GM21390 (cell line): ENCODE measurements at regions not wholly inside any gene's neighbourhood (a gene's known extent, or its start where the extent isn't known, plus 50 kb on each side); places are given as distances from the start of the nearest gene placed in this dataset.
"Not testable (repeated sequence)": the region's sequence is repeated elsewhere in the genome, so short reads cannot be mapped to it uniquely, and the experiment has no call there.

Source experiments
- ATAC-seq: cut with Tn5 transposase; IDR thresholded peaks from one replicate; pipeline ENCODE4 v1.9.1; 2021; ENCODE audit not compliant: unreplicated experiment

DNA sequence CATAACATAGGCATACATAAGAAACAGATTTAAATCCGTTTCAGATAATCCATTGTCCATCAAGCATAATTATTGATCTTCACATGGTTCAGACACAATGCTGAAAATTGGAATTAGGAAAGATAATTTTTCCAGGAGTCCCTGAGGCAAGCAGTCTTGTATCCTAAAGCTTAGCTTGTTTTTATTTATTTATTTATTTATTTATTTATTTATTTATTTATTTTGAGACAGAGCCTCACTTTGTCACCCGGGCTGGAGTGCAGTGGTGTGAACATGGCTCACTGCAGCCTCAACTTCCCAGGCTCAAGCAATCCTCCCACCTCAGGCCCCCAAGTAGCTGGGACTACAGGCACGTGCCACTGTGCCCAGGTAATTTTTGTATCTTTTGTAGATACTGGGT lies 89.7 kb upstream of the USP25 start:
- not testable (repeated sequence) for ATAC-seq

DNA sequence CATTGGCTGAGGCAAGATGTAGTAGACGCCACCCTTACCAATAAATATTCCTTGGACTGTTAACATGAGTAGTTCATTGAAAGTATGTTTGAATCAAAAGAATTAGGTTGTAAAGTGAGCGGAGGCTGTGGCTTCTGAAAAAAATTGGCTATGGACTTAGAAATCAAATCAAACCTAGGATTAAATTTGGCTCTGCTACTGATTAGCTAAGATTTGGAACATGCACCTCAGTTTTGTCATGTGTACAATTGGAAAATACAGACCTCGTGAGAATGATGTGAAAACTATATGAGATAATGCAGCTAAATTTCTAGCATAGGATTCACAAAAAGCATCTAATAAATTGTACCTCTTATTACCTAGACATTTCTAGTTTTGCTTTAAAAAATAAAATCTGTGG lies 85.3 kb upstream of the USP25 start:
- no peak for ATAC-seq

DNA sequence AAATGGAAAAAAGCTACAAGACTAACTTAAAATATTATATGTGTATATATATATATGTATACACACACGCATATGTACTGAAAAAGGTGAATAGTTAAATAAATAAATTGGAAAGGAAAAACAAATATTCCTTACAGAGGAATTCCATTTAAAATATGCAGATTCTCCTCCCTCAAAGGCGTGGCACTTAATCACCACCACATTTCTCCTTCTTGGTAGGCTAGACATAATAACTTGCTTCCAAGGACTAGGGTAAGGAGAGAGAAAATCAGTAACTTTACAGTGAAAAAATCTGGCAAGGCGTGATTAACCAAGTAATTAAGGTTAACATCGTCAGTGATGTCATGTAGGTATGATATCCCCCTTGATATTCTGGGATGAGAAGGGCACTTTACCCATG lies 84.0 kb upstream of the USP25 start:
- no peak for ATAC-seq

DNA sequence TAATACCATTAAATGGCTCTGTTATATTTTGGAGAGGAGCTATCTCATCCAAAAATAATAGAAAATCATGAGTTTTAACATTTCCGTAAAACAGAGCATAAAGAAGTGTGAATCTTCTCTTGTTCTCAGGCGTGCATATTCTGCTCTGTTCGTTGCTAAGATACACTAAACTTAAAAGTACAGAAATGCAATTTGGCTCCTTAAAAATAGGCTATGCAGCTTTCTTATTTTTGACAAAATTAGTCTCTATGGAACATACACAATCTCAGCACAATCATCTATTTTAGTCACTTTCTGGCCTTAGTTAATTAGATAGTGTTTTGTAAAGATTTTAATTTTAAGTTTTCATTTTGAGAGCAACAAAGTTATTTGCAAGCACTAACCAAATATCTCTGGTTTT lies 79.0 kb upstream of the USP25 start:
- ATAC-seq, result no peak

DNA sequence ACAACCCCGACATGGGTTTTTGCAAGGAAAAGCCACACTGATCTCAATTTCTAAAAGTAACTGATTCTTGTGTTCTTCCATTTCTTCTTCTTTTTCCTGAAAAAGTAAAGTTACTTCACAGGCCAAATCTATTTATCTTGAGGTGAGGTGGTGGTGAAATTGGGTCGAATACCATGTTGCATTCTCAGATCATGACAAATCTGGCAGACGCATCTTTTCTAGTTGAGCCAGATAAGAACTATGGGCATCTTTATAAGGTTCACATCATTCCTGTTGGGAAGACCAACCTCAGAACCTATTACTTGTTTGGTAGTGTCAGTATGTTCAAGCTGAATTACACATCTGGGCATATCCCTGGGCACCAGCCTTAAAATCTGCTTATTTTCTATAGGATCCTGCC lies 78.6 kb upstream of the USP25 start:
- no peak for ATAC-seq

DNA sequence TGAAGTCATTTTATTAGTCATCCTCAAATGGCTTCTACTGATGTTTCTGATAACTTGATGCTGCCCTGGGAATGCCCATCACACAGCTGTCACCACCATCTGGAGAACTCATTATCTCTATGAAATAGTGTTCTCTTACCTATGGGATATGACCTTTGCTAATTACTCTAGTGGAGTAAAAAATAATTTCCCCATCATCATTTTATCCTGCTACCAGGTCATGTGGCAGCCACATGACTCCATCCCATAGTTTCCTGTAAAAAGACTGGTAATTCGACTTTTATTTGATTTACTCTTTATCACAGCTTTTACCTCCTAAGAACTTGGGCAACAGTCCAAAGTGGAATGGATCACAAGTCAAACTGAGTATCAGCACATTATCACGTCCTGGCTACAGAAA lies 76.1 kb upstream of the USP25 start:
- ATAC-seq, result no peak

DNA sequence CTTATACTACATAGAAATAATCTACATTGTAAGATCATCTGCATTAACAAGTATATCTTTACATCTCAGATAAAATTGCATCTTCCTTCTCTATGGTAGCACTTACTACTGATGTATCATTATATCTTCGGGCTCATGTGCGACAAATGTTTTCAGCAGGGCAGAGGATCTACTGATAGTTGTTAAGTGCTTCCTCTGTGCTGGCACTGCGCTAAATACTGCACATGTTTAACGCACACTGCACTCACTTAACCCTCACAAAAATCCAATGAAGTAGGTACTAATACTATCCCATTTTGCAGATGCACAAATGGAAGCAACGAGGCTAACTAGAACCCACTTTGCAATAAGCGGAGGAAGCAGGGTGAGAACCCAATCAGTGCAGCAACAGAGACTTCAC lies 75.6 kb upstream of the USP25 start:
- no peak for ATAC-seq

DNA sequence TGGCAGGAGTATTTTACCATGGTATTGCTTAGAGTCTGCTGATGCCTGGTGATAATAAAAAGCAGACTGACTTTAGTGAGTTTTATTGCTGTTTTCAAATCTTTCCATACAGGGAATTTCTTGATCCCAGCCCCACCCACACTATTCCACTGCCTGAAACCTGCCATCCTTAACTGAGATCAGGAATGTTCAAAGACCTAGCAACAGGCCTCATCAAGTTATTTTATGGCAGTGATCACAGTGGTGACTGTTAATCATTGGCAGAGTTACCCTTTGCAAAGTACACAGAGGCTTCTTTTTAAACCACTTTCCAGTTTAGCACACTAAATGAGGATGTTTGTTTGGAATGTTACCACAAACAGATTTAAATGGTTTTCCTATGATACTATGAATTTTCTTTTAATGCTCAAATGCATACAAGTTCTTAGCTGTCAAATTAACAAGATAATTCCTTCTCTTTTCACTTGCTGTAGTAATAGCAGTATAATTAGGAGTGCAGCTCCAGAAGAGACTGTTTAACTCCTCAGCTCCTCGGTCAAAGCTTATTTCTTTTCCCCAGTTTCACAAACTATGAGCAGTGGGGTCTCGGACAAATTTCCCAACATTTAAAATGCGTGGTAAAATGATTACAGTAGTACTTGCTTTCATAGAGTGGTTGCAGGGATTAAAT lies 69.9 kb upstream of the USP25 start:
- no peak for ATAC-seq

DNA sequence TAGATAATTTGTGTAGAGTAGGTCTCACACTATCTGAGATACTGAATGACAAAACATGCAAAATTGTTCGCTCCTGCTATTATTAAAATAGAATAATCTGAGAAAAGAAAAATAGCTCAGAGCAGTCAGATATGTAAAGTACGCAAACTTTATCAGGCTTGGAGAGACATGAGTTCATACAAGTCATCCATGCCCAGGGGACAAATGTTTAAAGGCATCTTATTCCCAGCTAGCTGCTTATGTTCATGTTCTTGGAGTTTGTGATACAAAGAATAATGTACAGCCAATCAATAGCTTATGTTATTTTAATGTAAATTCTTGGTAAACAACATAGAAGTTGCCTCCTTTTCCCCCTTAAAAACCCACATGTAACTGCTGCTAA lies 69.4 kb upstream of the USP25 start:
- no peak for ATAC-seq

DNA sequence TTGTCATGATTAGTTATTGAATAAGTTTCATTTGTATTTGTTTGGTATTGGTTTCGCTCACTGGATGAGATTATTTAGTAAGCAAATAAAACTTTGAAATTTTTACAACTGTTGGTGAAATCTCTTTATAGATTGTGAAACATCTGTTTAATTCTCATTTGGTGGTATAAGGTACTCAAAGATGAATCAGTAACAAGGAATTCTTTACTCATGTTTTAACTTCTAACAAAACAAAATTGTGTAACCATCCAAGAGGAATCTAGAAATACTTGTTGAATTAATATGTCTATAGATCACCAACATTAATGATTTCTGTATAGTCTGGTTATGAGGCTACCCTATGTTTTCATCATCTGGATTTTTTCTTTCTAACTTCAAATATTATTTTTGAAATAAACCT lies 62.8 kb upstream of the USP25 start:
- ATAC-seq, result no peak

DNA sequence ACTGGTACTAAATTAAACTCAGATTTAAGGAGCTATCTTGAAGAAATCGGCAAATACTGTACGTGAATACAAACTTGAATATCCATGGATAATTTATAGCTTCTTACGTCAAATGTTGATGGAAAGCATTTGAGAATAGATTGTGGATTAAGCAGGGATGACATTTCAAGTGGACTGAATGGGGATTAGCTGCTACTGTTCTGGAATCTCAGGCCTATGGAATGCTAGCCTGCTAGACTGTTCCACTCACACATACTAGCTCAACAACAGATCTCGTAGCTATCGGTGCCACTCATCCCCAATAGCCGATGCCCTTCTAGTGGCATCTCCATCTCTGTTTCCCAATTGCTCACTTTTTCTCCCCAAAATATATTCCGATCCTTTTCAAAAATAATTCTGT lies 62.0 kb upstream of the USP25 start:
- no peak for ATAC-seq

DNA sequence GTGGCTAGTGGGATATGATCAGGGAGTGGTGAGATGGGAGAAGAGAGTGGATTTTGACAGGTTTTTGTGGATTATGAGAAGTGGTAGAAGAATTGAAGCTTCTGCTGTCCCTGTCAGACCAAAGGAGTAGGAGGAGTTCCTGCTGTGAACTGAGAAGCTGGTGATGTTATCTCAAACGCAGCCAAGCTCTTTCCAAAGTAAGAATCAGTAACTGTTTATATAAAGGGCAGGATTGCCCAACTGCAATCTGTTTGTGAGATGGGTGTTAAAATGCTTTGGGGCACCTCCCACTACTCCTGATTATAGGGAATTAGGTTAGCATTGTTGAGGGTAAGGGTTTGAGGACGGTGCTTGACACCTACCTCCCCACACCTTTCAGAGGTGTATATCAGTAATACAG lies 60.5 kb upstream of the USP25 start:
- ATAC-seq, result no peak

DNA sequence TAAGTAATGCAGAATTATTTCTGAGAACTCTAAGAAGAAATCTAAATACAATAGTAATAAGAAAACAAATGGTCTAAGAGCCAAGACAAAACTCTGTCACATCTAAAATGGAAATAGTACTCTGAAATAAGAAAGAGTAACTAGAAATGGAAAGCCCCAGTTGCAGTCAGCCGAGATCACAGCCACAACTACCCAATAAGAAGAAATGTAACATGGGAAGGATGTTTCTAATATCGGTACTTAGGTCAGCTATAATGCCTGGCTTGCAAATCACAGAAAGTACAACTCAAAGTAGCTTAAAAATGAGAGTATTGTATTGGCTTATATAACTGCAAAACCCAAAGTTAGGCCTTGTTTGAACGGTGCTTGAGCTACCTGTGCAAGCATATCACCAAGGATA lies 58.6 kb upstream of the USP25 start:
- ATAC-seq, result no peak

DNA sequence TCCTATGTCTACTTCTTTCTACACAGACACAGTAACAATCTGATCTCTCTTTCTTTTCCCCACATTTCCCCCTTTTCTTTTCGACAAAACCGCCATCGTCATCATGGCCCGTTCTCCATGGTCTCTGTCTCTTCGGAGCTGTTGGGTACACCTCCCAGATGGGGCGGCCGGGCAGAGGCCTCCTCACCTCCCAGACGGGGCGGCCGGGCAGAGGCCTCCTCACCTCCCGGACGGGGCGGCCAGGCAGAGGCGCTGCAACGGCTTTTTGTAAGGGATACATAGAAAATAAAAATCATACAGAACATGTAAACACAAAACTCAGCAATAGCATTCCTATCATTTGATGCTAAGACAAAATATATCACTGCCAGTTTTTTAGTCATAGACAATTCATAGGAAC lies 57.2 kb upstream of the USP25 start:
- not testable (repeated sequence) for ATAC-seq

DNA sequence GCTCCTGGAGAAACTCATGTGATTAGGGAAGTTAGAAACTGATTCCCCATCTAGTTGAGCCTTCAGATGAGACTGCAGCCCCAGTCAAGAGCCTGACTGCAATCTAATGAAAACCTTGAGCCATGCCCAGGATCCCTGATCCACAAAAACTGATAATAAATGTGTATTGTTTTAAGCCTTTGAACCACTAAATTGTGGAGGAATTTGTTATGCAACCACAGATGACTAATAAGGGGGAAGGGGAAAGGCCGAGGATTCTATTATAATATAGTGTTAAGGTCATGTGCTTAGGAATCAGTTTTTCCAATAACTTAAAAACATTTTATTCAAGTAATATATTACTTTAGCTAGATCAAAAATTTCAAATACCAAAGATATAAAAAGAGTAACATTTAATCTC lies 52.8 kb upstream of the USP25 start:
- ATAC-seq, result no peak

DNA sequence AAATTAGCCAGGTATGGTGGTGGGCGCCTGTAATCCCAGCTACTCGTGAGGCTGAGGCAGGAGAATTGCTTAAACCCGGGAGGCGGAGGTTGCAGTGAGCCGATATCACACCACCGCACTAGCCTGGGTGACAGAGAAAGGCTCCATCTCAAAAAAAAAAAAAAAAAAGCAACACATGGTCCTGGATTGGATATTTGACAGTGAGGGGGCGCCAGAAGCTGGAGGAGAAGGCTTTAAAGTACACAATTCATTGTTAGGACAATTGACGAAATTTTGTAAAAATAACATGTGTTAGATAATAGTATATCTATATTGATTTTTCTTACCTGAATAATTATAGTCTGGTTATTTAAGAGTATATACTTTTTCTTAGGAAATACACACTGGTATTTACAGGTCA lies 50.2 kb upstream of the USP25 start:
- ATAC-seq, result no peak
